ENCODE measurements at regions not wholly inside any gene's neighbourhood (a gene's known extent, or its start where the extent isn't known, plus 50 kb on each side); places are given as distances from the start of the nearest gene placed in this dataset.

DNA sequence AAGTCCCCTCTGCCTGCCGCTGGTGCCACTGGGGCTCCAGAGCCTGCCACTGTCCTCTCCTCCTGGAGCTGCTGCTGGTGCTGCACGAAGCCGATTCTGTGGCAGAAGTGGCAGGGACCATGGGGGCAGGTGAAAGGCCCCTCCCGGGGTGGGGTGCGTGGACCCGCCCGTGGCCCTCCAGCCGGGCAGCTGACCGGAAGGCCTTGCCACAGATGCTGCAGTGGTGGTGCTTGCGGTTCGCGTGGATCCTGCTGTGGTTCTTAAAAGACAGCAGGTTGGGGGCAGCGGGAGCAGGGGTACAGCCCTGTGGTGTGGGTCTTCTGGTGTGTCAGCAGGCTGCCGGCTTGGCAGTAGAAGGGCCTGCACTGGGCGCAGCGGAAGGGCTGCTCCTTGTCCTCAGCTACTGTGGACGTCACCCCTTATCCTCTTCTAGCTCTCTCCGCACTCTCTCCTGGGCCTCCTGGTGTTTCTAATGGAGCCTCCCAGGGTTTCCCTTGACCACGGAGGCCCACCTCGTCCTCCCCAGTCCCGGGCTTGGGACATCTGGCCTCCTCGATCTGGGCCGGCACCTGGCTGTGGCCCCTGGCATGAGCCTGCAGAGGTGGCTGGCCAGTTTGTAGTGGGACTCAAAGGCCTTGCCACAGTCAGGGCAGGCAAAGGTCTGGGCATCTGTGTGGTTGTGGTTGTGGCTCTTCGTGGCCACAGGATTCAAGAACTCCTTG, 380.4 kb downstream of the OLFM4 start:
- Histone ChIP-seq H3K36me3 (no peaks in the 10 kb centered on the region), H3K9me3 (no peaks in the 10 kb centered on the region), H3K4me3 (no peak overlapping the region), H3K27me3 (no peaks in the 10 kb centered on the region), H3K27ac (no peak overlapping the region), H3K4me1 (no peaks in the 10 kb centered on the region)
- DNase-seq: peak in 1 of 3 donors; percentile 37
- TF ChIP-seq, protein P1, sequence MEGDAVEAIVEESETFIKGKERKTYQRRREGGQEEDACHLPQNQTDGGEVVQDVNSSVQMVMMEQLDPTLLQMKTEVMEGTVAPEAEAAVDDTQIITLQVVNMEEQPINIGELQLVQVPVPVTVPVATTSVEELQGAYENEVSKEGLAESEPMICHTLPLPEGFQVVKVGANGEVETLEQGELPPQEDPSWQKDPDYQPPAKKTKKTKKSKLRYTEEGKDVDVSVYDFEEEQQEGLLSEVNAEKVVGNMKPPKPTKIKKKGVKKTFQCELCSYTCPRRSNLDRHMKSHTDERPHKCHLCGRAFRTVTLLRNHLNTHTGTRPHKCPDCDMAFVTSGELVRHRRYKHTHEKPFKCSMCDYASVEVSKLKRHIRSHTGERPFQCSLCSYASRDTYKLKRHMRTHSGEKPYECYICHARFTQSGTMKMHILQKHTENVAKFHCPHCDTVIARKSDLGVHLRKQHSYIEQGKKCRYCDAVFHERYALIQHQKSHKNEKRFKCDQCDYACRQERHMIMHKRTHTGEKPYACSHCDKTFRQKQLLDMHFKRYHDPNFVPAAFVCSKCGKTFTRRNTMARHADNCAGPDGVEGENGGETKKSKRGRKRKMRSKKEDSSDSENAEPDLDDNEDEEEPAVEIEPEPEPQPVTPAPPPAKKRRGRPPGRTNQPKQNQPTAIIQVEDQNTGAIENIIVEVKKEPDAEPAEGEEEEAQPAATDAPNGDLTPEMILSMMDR (IDR thresholded peaks at IDR 0.05): no peak

DNA sequence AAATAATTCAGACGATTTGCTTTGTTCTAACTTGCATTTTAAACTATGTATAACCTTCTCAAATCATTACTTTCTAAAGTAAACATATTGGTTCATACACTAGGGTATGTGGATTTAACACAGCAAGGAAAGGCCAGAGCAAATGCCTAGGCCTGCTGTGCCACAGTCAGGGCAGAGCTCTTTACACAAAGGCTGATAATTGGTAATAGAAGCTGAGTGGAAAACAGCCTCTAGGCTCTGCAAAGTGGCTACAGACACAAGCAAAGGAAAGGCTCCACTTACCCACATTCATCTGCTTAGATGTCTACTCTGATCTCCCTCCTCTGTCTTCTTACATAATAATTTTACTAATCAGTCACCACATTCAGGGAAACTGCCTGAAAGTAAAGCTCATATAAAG, 382.9 kb downstream of the OLFM4 start:
- Histone ChIP-seq H3K27me3 (no peaks in the 10 kb centered on the region), H3K27ac (no peak overlapping the region), H3K4me1 (no peaks in the 10 kb centered on the region), H3K36me3 (no peaks in the 10 kb centered on the region), H3K9me3 (no peaks in the 10 kb centered on the region), H3K4me3 (no peak overlapping the region)
- DNase-seq: no peak
- TF ChIP-seq, protein P1 (IDR thresholded peaks at IDR 0.05): no peak
- no peak for TF ChIP-seq POLR2A (IDR thresholded peaks at IDR 0.05)

DNA sequence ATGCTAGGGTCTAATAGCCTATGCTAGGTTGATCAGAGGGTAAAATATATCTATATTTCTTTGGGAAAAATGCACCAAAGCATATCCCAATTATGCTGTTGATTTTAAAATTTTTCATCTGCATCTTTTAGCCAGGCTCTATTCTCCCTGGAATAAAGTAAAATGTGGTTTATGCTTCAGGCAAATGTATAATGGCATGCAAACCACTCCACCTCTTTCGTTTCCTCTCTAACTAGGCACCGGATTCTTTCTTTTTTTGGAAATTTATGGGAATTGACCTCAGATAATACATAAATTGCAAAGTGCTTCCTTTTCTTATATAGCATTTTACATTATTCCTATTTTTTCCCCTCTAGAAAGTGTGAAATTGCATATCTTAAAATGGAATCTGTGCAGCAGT, 386.5 kb downstream of the OLFM4 start:
- no peak overlapping the region for H3K4me3 ChIP-seq
- no peaks in the 10 kb centered on the region for H3K27me3 ChIP-seq
- TF ChIP-seq, protein P1 (IDR thresholded peaks at IDR 0.05): no peak
- TF ChIP-seq POLR2A (IDR thresholded peaks at IDR 0.05): no peak
- H3K36me3 ChIP-seq: no peaks in the 10 kb centered on the region
- no peak overlapping the region for H3K27ac ChIP-seq
- H3K4me1 ChIP-seq: no peaks in the 10 kb centered on the region
- DNase-seq: no peak
- no peaks in the 10 kb centered on the region for H3K9me3 ChIP-seq

DNA sequence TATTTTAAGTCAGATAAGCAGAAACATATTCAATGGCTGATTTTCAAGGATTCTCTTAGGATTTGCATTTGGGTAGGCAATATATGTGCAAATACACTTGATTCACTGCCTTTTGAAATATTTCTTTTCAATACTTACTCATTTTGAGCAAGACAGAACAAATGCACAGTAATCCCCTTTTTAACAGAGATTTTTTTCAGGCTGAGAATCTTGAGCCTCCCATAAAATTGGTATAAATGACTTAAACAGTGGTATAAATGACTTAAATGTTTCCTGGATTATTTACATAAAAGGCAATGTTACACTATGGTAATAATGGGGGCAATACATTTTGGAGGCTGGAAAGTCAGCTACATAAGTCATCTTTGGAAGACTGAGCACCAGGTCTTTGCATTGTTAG, 389.0 kb downstream of the OLFM4 start:
- DNase-seq: no peak
- Histone ChIP-seq H3K9me3 (no peaks in the 10 kb centered on the region), H3K36me3 (no peaks in the 10 kb centered on the region), H3K4me3 (no peak overlapping the region), H3K4me1 (no peaks in the 10 kb centered on the region), H3K27me3 (no peaks in the 10 kb centered on the region), H3K27ac (no peak overlapping the region)
- TF ChIP-seq, protein P1 (IDR thresholded peaks at IDR 0.05): no peak
- TF ChIP-seq POLR2A (IDR thresholded peaks at IDR 0.05): no peak

DNA sequence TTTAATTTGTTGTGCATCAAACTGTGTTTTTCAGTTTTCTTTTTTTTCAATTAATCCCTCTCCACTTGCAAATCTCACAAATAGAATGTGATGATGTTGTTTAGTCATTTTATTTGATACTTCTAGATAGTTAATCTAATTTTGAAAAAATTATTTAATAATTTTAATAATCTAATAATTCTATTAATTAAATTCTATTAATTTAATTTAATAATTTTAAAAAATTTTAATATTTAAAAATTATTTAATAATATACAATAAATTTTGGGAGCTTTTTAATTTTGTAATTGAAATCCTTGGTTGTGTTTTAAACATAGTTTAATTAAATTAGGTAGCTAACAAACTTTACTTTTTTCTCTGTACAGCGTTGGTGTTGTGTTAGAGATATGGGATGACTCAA, 393.8 kb downstream of the OLFM4 start:
- Histone ChIP-seq H3K4me3 (no peak overlapping the region), H3K4me1 (no peaks in the 10 kb centered on the region), H3K27me3 (no peaks in the 10 kb centered on the region), H3K27ac (no peak overlapping the region), H3K36me3 (no peaks in the 10 kb centered on the region), H3K9me3 (no peaks in the 10 kb centered on the region)
- no peak for TF ChIP-seq POLR2A (IDR thresholded peaks at IDR 0.05)
- TF ChIP-seq, protein P1 (IDR thresholded peaks at IDR 0.05): no peak
- DNase-seq: no peak

DNA sequence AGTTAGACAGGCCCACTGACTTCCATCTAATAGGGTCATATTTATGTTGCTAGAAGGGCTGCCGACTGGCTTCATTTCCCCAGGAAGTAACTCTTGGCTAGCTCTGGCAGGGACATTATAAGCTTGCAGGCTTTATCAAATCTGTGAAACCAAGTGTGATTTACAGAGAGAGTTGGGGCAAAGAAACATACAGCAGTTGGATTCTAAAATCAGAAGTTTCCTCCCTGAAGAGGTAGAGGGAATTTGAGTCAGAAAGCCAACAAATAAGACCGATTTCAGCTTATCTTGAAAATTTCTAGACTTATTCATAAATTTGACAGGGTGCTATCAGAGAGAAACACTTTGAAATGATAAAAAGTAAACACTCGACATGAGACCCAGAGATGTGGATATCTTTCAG, 407.8 kb downstream of the OLFM4 start:
- DNase-seq: no peak
- H3K4me1 ChIP-seq: no peaks in the 10 kb centered on the region
- no peaks in the 10 kb centered on the region for H3K9me3 ChIP-seq
- no peak overlapping the region for H3K27ac ChIP-seq
- H3K36me3 ChIP-seq: no peaks in the 10 kb centered on the region
- H3K27me3 ChIP-seq: no peaks in the 10 kb centered on the region
- H3K4me3 ChIP-seq: no peak overlapping the region
- TF ChIP-seq POLR2A (IDR thresholded peaks at IDR 0.05): no peak
- TF ChIP-seq, protein P1 (IDR thresholded peaks at IDR 0.05): no peak
